ENCODE measurements at regions not wholly inside any gene's neighbourhood (a gene's known extent, or its start where the extent isn't known, plus 50 kb on each side); places are given as distances from the start of the nearest gene placed in this dataset.

- TF ChIP-seq CTCF (IDR thresholded peaks at IDR 0.05) = no peak
- no peak for TF ChIP-seq POLR2AphosphoS5 (IDR thresholded peaks at IDR 0.05)
- no peak for TF ChIP-seq POLR2A (IDR thresholded peaks at IDR 0.05; ENCODE audit: low read depth)
Observed at GRCh38 chr6:4636881-4637224, 139.4 kb upstream of the CDYL start.
